ENCODE measurements at regions not wholly inside any gene's neighbourhood (a gene's known extent, or its start where the extent isn't known, plus 50 kb on each side); places are given as distances from the start of the nearest gene placed in this dataset.

GRCh38 chr16:55144651-55145050 is 179.4 kb upstream of the IRX6 start:
- TF ChIP-seq POLR2A (IDR thresholded peaks at IDR 0.05) (no peak), CTCF (IDR thresholded peaks at IDR 0.05) (no peak)

Measured in Peyer's patch (tissue), 4 donors.